GM06990 (cell line): ENCODE measurements at regions not wholly inside any gene's neighbourhood (a gene's known extent, or its start where the extent isn't known, plus 50 kb on each side); places are given as distances from the start of the nearest gene placed in this dataset.

Experiments
- DNase-seq: peaks from one replicate; pipeline ENCODE4 v3.0.0-alpha.2; 2011; ENCODE audit not compliant: insufficient read length; ENCODE audit errors: extremely low read depth
- H3K27me3 ChIP-seq: replicated peaks from 2 replicates; pipeline ENCODE4 v1.6.0; 2011; ENCODE audit warnings: low read length; ENCODE audit not compliant: control insufficient read depth, insufficient read depth
- H3K36me3 ChIP-seq: 2 replicates; pipeline ENCODE4 v1.5.1; 2011; ENCODE audit warnings: low read length; ENCODE audit not compliant: control insufficient read depth, insufficient read depth
- H3K4me3 ChIP-seq: replicated peaks from 2 replicates; pipeline ENCODE4 v1.5.1; 2011; ENCODE audit warnings: low read depth, mild to moderate bottlenecking, control low read depth, low read length
- TF ChIP-seq, protein P1 (sequence below): IDR thresholded peaks from 2 replicates; pipeline ENCODE4 v1.5.1; 2011; ENCODE audit warnings: low read length, control low read depth, mild to moderate bottlenecking, inconsistent platforms; ENCODE audit not compliant: insufficient read depth, poor library complexity, severe bottlenecking

GRCh38 chrX:115494161-115494560 lies 66.8 kb upstream of the PLS3 start:
- H3K4me3 ChIP-seq = no peak overlapping the region
- DNase-seq = no peak
- no peaks in the 10 kb centered on the region for H3K27me3 ChIP-seq
- H3K36me3 ChIP-seq = no peaks in the 10 kb centered on the region
- TF ChIP-seq, protein P1, sequence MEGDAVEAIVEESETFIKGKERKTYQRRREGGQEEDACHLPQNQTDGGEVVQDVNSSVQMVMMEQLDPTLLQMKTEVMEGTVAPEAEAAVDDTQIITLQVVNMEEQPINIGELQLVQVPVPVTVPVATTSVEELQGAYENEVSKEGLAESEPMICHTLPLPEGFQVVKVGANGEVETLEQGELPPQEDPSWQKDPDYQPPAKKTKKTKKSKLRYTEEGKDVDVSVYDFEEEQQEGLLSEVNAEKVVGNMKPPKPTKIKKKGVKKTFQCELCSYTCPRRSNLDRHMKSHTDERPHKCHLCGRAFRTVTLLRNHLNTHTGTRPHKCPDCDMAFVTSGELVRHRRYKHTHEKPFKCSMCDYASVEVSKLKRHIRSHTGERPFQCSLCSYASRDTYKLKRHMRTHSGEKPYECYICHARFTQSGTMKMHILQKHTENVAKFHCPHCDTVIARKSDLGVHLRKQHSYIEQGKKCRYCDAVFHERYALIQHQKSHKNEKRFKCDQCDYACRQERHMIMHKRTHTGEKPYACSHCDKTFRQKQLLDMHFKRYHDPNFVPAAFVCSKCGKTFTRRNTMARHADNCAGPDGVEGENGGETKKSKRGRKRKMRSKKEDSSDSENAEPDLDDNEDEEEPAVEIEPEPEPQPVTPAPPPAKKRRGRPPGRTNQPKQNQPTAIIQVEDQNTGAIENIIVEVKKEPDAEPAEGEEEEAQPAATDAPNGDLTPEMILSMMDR = no peak

DNA sequence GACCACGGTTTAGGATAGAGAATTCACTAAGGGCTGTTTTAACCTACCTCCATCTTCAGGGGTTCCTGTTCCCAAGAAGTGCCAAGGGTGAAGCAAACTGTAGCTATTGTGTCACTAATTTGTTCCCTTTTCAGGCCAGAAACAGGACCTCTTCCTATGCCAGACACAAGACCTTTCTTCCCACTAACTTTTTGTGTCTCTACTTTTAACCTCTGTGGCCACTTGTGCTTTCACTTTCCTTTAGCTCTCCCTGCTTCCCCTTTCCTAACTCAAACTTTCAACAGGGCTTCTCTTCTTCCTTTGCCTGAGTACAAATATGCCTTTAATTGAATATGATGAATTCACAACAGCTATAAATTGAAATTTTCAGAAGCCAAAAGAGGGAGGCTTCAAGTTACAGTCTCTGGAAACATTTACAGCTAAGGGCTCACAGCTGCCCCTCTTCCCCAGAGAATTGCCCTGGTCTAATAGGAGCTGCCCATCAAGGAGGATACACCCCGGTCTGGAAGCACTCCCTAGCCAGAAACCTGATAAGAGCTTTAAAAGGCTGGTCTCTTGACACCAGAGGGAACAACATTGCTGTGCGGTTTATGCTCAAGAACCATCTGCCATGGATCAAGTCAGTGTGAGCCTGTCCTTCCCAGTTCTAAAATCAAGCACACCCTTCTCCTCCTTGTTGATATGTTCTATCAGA lies 61.7 kb upstream of the PLS3 start:
- DNase-seq = no peak
- no peaks in the 10 kb centered on the region for H3K27me3 ChIP-seq
- TF ChIP-seq, protein P1 = no peak
- no peak overlapping the region for H3K4me3 ChIP-seq
- H3K36me3 ChIP-seq = no peaks in the 10 kb centered on the region

GRCh38 chrX:115503099-115503498 lies 57.9 kb upstream of the PLS3 start:
- DNase-seq = peak; percentile 31
- no peaks in the 10 kb centered on the region for H3K27me3 ChIP-seq
- TF ChIP-seq, protein P1 = no peak
- H3K36me3 ChIP-seq = no peaks in the 10 kb centered on the region
- no peak overlapping the region for H3K4me3 ChIP-seq

GRCh38 chrX:115504167-115504566 lies 56.8 kb upstream of the PLS3 start:
- peak; percentile 20 for DNase-seq
- Histone ChIP-seq H3K36me3 (no peaks in the 10 kb centered on the region), H3K27me3 (no peaks in the 10 kb centered on the region), H3K4me3 (no peak overlapping the region)
- TF ChIP-seq, protein P1 = no peak
